ENCODE measurements at regions not wholly inside any gene's neighbourhood (a gene's known extent, or its start where the extent isn't known, plus 50 kb on each side); places are given as distances from the start of the nearest gene placed in this dataset.

GRCh38 chr3:43994657-43995546 is 246.8 kb upstream of the TOPAZ1 start:
- peak; percentile 25; the same call in 1 of the 2 replicates for TF ChIP-seq CTCF (conservative IDR thresholded peaks at IDR 0.05; ENCODE audit: low read depth)
- CTCF ChIA-PET = interaction anchor here (0.7 kb wide), 1 partner anchor 1024 kb away, joined by 3 read pairs; no protein-coding TSS in a partner anchor
- peak overlapping the region; percentile 87 for H3K27ac ChIP-seq
- POLR2A ChIA-PET (ENCODE audit: low non-redundant PET) = no interaction called here
- DNase-seq (ENCODE audit: low spot score) = peak; percentile 20

- no peak for TF ChIP-seq CTCF (conservative IDR thresholded peaks at IDR 0.05; ENCODE audit: low read depth)
- DNase-seq (ENCODE audit: low spot score) = no peak
- H3K27ac ChIP-seq = peak overlapping the region; percentile 87
- POLR2A ChIA-PET (ENCODE audit: low non-redundant PET) = no interaction called here
- CTCF ChIA-PET = interaction anchor here (0.5 to 1.9 kb wide), 5 partner anchors 71 to 1024 kb away, joined by 3 to 4 read pairs (median 4); no protein-coding TSS in a partner anchor
These were observed 245.9 kb upstream of the TOPAZ1 start for GRCh38 chr3:43995547-43996378.

GRCh38 chr3:43996379-43997301 is 245.0 kb upstream of the TOPAZ1 start:
- CTCF ChIA-PET = interaction anchor here (0.5 to 1.9 kb wide), 4 partner anchors 70 to 269 kb away, joined by 3 to 4 read pairs (median 4); no protein-coding TSS in a partner anchor
- peak; percentile 69 for TF ChIP-seq CTCF (conservative IDR thresholded peaks at IDR 0.05; ENCODE audit: low read depth)
- peak overlapping the region; percentile 87 for H3K27ac ChIP-seq
- POLR2A ChIA-PET (ENCODE audit: low non-redundant PET) = no interaction called here
- peak; percentile 23 for DNase-seq (ENCODE audit: low spot score)

GRCh38 chr3:43997316-43997715 is 244.4 kb upstream of the TOPAZ1 start:
- no peak for TF ChIP-seq CTCF (conservative IDR thresholded peaks at IDR 0.05; ENCODE audit: low read depth)
- ChIA-PET CTCF (interaction anchor here (1.9 kb wide), 1 partner anchor 228 kb away, joined by 4 read pairs; no protein-coding TSS in a partner anchor), POLR2A (ENCODE audit: low non-redundant PET) (no interaction called here)
- H3K27ac ChIP-seq = peak overlapping the region; percentile 87
- no peak for DNase-seq (ENCODE audit: low spot score)

DNA sequence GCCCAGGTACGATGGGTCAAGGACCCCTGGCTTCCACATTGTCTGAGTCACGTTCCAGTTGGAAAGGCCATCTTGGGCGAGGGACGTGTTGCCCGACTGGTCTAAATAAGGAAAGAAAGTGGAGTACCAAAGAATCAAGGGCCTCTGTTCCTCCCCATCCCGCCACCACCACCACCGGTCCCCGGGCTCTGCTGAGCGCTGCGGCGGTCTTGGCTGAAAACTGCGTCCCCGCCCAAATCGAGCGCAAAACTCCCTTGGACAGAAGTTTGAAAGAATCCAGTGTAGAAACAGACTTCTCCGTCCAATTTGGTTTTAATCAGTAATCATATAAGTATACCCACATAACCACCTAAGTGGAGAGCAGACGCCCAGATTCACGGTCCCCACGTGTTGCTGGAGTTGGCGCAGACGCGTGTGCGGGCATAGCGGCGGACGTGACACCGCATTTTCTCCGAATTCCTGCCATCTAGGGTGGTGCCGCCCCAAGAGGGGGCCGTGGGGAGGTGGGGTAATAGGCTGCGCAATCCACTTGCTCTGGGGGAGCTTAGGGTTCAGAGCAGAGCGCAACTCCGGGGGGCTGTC is 243.8 kb upstream of the TOPAZ1 start:
- POLR2A ChIA-PET (ENCODE audit: low non-redundant PET) = no interaction called here

More for the DNA sequence above, 243.8 kb upstream of the TOPAZ1 start:
- H3K27ac ChIP-seq = peak overlapping the region; percentile 87
- TF ChIP-seq CTCF (conservative IDR thresholded peaks at IDR 0.05; ENCODE audit: low read depth) = no peak
- CTCF ChIA-PET = interaction anchor here (1.9 kb wide), 1 partner anchor 229 kb away, joined by 4 read pairs; no protein-coding TSS in a partner anchor
- no peak for DNase-seq (ENCODE audit: low spot score)

Measured in RWPE1 (cell line).